ENCODE measurements at regions not wholly inside any gene's neighbourhood (a gene's known extent, or its start where the extent isn't known, plus 50 kb on each side); places are given as distances from the start of the nearest gene placed in this dataset.

DNA sequence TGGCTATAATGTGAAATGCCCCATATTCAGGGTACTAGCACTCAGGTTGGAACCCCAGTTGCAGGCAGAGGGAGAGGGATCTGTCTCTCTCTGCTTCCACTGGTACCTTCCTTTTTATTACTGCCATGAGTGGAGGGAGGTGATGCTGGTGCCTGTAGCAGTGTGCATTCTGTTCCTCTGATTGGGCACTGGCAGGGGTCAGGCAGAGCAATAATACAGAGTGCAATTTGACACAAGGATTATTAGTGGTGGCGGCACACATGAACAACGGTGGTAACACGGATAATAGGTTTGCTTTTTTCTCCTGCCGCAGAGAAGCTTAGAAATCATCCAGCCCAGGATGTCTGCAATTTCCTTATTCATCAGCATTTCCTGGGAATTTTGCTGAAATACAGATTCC is 525.7 kb downstream of the SLC4A3 start:
- Histone ChIP-seq H3K27ac (ENCODE audit: low read depth, low read length) (no peak overlapping the region), H4K20me1 (ENCODE audit: insufficient read depth, low read length) (no peaks in the 10 kb centered on the region), H3K27me3 (ENCODE audit: insufficient read depth, low read length) (no peaks in the 10 kb centered on the region), H3K9me3 (ENCODE audit: insufficient read depth, low read depth, low read length) (no peaks in the 10 kb centered on the region), H2AFZ (ENCODE audit: low read depth, low read length) (no peak overlapping the region), H3K36me3 (ENCODE audit: insufficient read depth, low read length) (no peaks in the 10 kb centered on the region), H3K79me2 (ENCODE audit: insufficient read depth, low read length) (no peaks in the 10 kb centered on the region), H3K4me3 (ENCODE audit: insufficient read depth, low read depth, low read length) (no peak overlapping the region), H3K4me1 (ENCODE audit: insufficient read depth, low read length) (no peaks in the 10 kb centered on the region), H3K4me2 (ENCODE audit: low read length) (no peak overlapping the region), H3K9ac (ENCODE audit: low read length) (no peak overlapping the region)
- H3K27me3 Mint-ChIP-seq (ENCODE audit: low read depth, unreplicated experiment) = no peaks in the 10 kb centered on the region
- no peak for DNase-seq (ENCODE audit: low read depth)
- H3K27ac Mint-ChIP-seq (ENCODE audit: unreplicated experiment) = no peak overlapping the region
- H3K4me1 Mint-ChIP-seq (ENCODE audit: low read depth, unreplicated experiment) = no peaks in the 10 kb centered on the region
- H3K4me3 Mint-ChIP-seq (ENCODE audit: unreplicated experiment) = no peak overlapping the region
- no peak for FAIRE-seq
- H3K9me3 Mint-ChIP-seq (ENCODE audit: unreplicated experiment) = no peaks in the 10 kb centered on the region
- no peaks in the 10 kb centered on the region for H3K36me3 Mint-ChIP-seq (ENCODE audit: low read depth, unreplicated experiment)
- TF ChIP-seq, protein P1, sequence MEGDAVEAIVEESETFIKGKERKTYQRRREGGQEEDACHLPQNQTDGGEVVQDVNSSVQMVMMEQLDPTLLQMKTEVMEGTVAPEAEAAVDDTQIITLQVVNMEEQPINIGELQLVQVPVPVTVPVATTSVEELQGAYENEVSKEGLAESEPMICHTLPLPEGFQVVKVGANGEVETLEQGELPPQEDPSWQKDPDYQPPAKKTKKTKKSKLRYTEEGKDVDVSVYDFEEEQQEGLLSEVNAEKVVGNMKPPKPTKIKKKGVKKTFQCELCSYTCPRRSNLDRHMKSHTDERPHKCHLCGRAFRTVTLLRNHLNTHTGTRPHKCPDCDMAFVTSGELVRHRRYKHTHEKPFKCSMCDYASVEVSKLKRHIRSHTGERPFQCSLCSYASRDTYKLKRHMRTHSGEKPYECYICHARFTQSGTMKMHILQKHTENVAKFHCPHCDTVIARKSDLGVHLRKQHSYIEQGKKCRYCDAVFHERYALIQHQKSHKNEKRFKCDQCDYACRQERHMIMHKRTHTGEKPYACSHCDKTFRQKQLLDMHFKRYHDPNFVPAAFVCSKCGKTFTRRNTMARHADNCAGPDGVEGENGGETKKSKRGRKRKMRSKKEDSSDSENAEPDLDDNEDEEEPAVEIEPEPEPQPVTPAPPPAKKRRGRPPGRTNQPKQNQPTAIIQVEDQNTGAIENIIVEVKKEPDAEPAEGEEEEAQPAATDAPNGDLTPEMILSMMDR (IDR thresholded peaks at IDR 0.05; ENCODE audit: insufficient read depth, low read depth, low read length) = no peak
- no peak for TF ChIP-seq EZH2 (IDR thresholded peaks at IDR 0.05; ENCODE audit: insufficient read depth, low read length)

DNA sequence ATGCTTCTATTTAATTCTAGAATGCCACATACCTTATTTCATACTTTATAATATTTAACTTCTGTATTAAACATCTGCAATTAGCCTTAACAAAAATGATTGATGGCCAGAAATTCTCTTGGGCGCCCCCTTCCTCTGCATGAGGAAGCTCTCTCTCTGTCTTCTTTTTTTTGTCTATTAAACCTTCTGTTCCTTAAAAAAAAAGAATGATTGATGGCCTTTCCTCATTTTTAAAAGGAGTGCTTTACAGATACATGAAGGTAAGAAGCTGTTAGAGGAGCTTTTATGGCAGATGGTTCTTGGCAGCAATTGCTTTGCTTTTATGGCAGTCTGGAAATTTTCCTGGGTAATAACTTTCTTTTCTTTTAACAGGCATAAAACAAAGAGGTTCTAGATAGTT is 526.9 kb downstream of the SLC4A3 start:
- H3K4me3 ChIP-seq (ENCODE audit: insufficient read depth, low read depth, low read length) = no peak overlapping the region
- FAIRE-seq = no peak
- no peak for DNase-seq (ENCODE audit: low read depth)

DNA sequence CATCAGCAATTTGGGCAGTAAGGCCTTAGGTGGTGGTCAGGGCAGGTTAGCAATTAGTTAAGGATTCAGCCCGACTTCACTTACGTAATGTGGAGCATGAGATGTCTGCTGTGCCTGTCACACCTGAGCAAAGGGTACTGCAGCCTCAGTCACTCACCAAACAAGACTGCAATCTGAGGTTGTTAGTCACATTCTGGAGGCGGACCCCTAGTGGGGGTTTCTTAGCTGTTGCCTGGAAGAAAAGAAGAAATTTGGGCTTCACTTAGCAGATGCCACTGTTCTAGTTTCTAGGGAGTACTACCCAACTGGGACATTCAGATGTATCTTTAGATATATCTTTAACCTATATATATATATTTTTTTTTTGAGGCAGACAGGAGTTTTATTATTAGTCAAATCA is 529.9 kb downstream of the SLC4A3 start:
- H3K36me3 ChIP-seq (ENCODE audit: insufficient read depth, low read length) = no peaks in the 10 kb centered on the region
- no peaks in the 10 kb centered on the region for H4K20me1 ChIP-seq (ENCODE audit: insufficient read depth, low read length)
- H3K4me3 Mint-ChIP-seq (ENCODE audit: unreplicated experiment) = no peak overlapping the region
- no peak overlapping the region for H3K9ac ChIP-seq (ENCODE audit: low read length)
- H3K4me2 ChIP-seq (ENCODE audit: low read length) = no peak overlapping the region
- FAIRE-seq (no peak), DNase-seq (ENCODE audit: low read depth) (no peak)
- no peaks in the 10 kb centered on the region for H3K79me2 ChIP-seq (ENCODE audit: insufficient read depth, low read length)
- H3K4me3 ChIP-seq (ENCODE audit: insufficient read depth, low read depth, low read length) = no peak overlapping the region
- H3K9me3 Mint-ChIP-seq (ENCODE audit: unreplicated experiment) = no peaks in the 10 kb centered on the region
- no peak overlapping the region for H2AFZ ChIP-seq (ENCODE audit: low read depth, low read length)
- no peaks in the 10 kb centered on the region for H3K27me3 Mint-ChIP-seq (ENCODE audit: low read depth, unreplicated experiment)
- H3K27ac ChIP-seq (ENCODE audit: low read depth, low read length) = no peak overlapping the region
- H3K4me1 ChIP-seq (ENCODE audit: insufficient read depth, low read length) = no peaks in the 10 kb centered on the region
- no peaks in the 10 kb centered on the region for H3K4me1 Mint-ChIP-seq (ENCODE audit: low read depth, unreplicated experiment)
- TF ChIP-seq, protein P1 (IDR thresholded peaks at IDR 0.05; ENCODE audit: insufficient read depth, low read depth, low read length) = no peak
- TF ChIP-seq EZH2 (IDR thresholded peaks at IDR 0.05; ENCODE audit: insufficient read depth, low read length) = no peak
- H3K9me3 ChIP-seq (ENCODE audit: insufficient read depth, low read depth, low read length) = no peaks in the 10 kb centered on the region
- no peak overlapping the region for H3K27ac Mint-ChIP-seq (ENCODE audit: unreplicated experiment)
- no peaks in the 10 kb centered on the region for H3K36me3 Mint-ChIP-seq (ENCODE audit: low read depth, unreplicated experiment)
- peaks cover 2% of the 10 kb centered on the region for H3K27me3 ChIP-seq (ENCODE audit: insufficient read depth, low read length)

More for the DNA sequence above, 526.9 kb downstream of the SLC4A3 start:
- no peaks in the 10 kb centered on the region for H3K4me1 ChIP-seq (ENCODE audit: insufficient read depth, low read length)
- Mint-ChIP-seq H3K9me3 (ENCODE audit: unreplicated experiment) (no peaks in the 10 kb centered on the region), H3K4me1 (ENCODE audit: low read depth, unreplicated experiment) (no peaks in the 10 kb centered on the region), H3K36me3 (ENCODE audit: low read depth, unreplicated experiment) (no peaks in the 10 kb centered on the region), H3K27me3 (ENCODE audit: low read depth, unreplicated experiment) (no peaks in the 10 kb centered on the region), H3K4me3 (ENCODE audit: unreplicated experiment) (no peak overlapping the region), H3K27ac (ENCODE audit: unreplicated experiment) (no peak overlapping the region)
- H3K9ac ChIP-seq (ENCODE audit: low read length) = no peak overlapping the region
- H4K20me1 ChIP-seq (ENCODE audit: insufficient read depth, low read length) = no peaks in the 10 kb centered on the region
- H2AFZ ChIP-seq (ENCODE audit: low read depth, low read length) = no peak overlapping the region
- no peak overlapping the region for H3K4me2 ChIP-seq (ENCODE audit: low read length)
- H3K27me3 ChIP-seq (ENCODE audit: insufficient read depth, low read length) = peaks cover 2% of the 10 kb centered on the region
- no peaks in the 10 kb centered on the region for H3K9me3 ChIP-seq (ENCODE audit: insufficient read depth, low read depth, low read length)
- no peaks in the 10 kb centered on the region for H3K79me2 ChIP-seq (ENCODE audit: insufficient read depth, low read length)
- H3K27ac ChIP-seq (ENCODE audit: low read depth, low read length) = no peak overlapping the region
- H3K36me3 ChIP-seq (ENCODE audit: insufficient read depth, low read length) = no peaks in the 10 kb centered on the region
- TF ChIP-seq, protein P1 (IDR thresholded peaks at IDR 0.05; ENCODE audit: insufficient read depth, low read depth, low read length) = peak; percentile 6
- no peak for TF ChIP-seq EZH2 (IDR thresholded peaks at IDR 0.05; ENCODE audit: insufficient read depth, low read length)
